Bronchial epithelial cell (primary cell): ENCODE measurements at regions not wholly inside any gene's neighbourhood (a gene's known extent, or its start where the extent isn't known, plus 50 kb on each side); places are given as distances from the start of the nearest gene placed in this dataset.

Source experiments
- DNase-seq: peaks from one replicate; pipeline ENCODE4 v3.0.0-alpha.2; 2010; ENCODE audit warnings: low read depth
- FAIRE-seq: peaks from 2 replicates; lab custom pipeline; 2011; peaks lifted over from hg19 to GRCh38; lab: Jason Lieb, UNC
- H3K27me3 ChIP-seq: 2 replicates; pipeline ENCODE4 v1.5.1; 2011; ENCODE audit warnings: low read length; ENCODE audit not compliant: control insufficient read depth, insufficient read depth
- H3K36me3 ChIP-seq: 2 replicates; pipeline ENCODE4 v1.5.1; 2011; ENCODE audit warnings: low read length; ENCODE audit not compliant: control insufficient read depth, insufficient read depth
- H3K4me3 ChIP-seq: 2 replicates; pipeline ENCODE4 v1.5.1; 2011; ENCODE audit warnings: mild to moderate bottlenecking, low read depth, low read length, control low read depth
- TF ChIP-seq, protein P1 (sequence below): IDR thresholded peaks from 2 replicates; pipeline ENCODE4 v1.5.1; 2011; ENCODE audit warnings: mild to moderate bottlenecking, moderate library complexity, low read length, control low read depth, inconsistent platforms; ENCODE audit not compliant: insufficient read depth, severe bottlenecking

DNA sequence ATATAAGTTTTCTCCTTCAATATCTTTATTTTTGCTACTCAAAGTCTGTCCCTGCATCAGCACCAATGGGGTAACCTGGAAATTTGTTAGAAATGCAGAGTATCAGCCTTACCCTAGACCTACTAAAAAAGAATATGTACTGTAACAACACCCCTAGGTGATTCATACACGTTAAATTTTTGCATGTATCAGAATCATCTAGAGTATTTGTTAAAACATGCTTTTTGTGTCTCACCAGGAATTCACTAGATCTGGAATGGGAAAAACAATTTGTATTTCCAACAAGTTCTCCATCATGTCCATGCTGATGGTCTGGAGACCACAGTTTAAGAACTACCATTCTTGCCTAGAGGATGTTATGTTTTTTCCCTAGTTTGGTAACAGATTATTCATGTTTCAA lies 196.0 kb upstream of the EDNRA start:
- TF ChIP-seq, protein P1, sequence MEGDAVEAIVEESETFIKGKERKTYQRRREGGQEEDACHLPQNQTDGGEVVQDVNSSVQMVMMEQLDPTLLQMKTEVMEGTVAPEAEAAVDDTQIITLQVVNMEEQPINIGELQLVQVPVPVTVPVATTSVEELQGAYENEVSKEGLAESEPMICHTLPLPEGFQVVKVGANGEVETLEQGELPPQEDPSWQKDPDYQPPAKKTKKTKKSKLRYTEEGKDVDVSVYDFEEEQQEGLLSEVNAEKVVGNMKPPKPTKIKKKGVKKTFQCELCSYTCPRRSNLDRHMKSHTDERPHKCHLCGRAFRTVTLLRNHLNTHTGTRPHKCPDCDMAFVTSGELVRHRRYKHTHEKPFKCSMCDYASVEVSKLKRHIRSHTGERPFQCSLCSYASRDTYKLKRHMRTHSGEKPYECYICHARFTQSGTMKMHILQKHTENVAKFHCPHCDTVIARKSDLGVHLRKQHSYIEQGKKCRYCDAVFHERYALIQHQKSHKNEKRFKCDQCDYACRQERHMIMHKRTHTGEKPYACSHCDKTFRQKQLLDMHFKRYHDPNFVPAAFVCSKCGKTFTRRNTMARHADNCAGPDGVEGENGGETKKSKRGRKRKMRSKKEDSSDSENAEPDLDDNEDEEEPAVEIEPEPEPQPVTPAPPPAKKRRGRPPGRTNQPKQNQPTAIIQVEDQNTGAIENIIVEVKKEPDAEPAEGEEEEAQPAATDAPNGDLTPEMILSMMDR = no peak
- Histone ChIP-seq H3K4me3 (no peak overlapping the region), H3K27me3 (no peaks in the 10 kb centered on the region), H3K36me3 (no peaks in the 10 kb centered on the region)
- no peak for FAIRE-seq
- peak; percentile 83 for DNase-seq

- no peaks in the 10 kb centered on the region for H3K36me3 ChIP-seq
- FAIRE-seq = no peak
- TF ChIP-seq, protein P1 = no peak
- H3K27me3 ChIP-seq = no peaks in the 10 kb centered on the region
- H3K4me3 ChIP-seq = no peak overlapping the region
- no peak for DNase-seq
Observed at GRCh38 chr4:147285751-147286150, 195.1 kb upstream of the EDNRA start.

- H3K4me3 ChIP-seq = no peak overlapping the region
- no peaks in the 10 kb centered on the region for H3K36me3 ChIP-seq
- TF ChIP-seq, protein P1 = no peak
- H3K27me3 ChIP-seq = no peaks in the 10 kb centered on the region
- peak; percentile 64 for DNase-seq
- peak; percentile 36 for FAIRE-seq
Observed at GRCh38 chr4:147286846-147287587, 193.9 kb upstream of the EDNRA start.

DNA sequence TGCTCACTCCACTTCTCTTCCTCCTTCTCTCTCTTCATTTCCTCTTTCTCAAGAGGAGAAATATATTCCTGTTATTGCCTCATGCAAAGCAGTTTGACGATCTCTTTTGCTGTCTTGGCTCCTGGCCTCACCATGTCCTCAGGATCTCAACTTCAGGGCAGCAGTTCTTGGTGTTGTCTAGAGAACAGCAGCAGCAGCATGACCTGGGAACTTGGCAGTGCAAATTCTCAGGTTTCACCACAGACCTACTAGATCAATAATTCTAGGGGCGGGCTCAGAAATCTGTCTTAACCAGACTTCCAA lies 193.4 kb upstream of the EDNRA start:
- Histone ChIP-seq H3K27me3 (no peaks in the 10 kb centered on the region), H3K4me3 (no peak overlapping the region), H3K36me3 (no peaks in the 10 kb centered on the region)
- FAIRE-seq (no peak), DNase-seq (no peak)
- TF ChIP-seq, protein P1 = no peak

- no peak overlapping the region for H3K4me3 ChIP-seq
Observed at GRCh38 chr4:147288512-147288911, 192.4 kb upstream of the EDNRA start.

More at GRCh38 chr4:147288512-147288911, 192.4 kb upstream of the EDNRA start:
- DNase-seq (no peak), FAIRE-seq (no peak)
- Histone ChIP-seq H3K27me3 (no peaks in the 10 kb centered on the region), H3K36me3 (no peaks in the 10 kb centered on the region)
- TF ChIP-seq, protein P1 = no peak
